Stimulated activated CD4-positive, alpha-beta T cell treated with anti-CD3 and anti-CD28 coated beads, Interleukin-4, amount 100 ng/mL, for 24 hours (primary cell): ENCODE measurements at regions not wholly inside any gene's neighbourhood (a gene's known extent, or its start where the extent isn't known, plus 50 kb on each side); places are given as distances from the start of the nearest gene placed in this dataset.

Experiments used
- DNase-seq: peaks from one replicate; pipeline ENCODE4 v3.0.0-alpha.2; 2020

DNA sequence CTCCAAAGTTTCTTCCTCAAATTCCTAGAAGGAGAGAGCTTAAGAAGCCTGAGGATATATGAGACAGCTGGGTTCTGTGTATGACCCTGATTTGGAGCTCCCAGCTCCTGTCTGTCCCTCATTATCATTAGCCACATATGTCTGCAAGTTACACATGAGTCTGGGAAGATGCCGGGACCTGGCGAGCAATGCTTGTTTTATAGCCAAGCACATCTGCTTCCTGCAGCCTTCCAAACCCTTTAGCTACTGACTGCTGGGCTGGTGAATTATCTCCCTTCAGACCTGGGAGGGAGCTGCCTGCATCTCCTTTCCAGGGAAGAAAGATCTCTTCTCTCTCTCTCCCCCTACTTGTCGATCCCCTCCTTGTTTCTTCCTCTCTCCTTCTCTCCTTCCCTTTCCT lies 556.7 kb upstream of the BOD1L1 start:
- no peak for DNase-seq

DNA sequence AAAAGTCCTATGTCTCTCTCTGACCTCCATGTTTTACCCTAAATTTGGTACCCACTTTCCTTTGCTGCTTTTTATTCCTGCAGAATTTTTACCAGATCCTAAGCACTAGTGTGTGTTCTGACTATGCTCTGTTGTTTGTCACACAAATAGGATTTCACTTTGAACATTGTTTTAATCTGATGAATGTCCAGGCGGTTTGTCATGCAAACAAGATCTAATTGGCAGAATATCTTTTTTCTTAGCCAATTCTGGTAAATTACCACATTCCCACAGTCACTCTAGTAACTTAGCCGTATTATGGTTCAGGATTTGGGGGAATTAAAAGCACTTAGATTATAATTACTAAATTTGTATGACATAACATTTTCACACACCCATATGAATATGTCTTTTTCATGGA lies 557.2 kb upstream of the BOD1L1 start:
- DNase-seq = no peak

DNA sequence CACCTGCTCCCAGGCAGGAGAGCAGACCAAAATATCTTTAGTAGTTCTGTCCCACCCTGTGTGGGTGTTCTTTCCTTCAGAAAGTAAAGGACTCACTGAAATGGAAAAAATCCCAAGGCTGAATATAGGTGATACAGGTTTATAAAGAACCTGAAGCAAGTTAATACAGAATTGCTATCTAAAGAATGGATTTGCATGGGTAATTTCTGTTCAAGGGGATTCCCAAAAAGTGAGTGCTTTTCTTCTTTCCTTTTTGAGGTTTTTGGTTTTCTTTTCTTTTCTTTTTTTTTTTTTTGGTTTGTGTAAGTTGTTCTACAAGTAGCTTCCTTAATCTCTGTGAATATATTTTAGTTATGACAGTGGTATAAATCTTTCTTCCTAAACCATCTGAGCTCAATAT lies 560.7 kb upstream of the BOD1L1 start:
- DNase-seq = no peak

DNA sequence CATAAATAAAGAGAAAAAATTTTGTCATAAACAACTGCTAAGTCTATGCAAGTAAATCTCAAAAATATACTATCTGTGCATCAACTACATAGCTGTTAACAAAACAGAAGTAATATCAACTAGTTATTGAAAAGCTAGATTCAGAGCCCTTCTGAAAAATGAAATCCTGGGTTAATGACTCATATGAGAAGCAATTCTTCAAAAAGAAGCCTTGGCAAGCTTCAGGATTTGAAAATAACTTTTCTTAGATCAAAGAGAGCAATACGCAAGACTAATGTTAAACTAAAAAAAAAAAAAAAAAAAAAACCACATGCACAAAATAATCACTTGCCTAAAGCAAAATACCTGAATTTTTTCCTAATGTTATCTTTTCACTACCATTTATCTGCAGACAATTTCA lies 566.1 kb upstream of the BOD1L1 start:
- DNase-seq = no peak

DNA sequence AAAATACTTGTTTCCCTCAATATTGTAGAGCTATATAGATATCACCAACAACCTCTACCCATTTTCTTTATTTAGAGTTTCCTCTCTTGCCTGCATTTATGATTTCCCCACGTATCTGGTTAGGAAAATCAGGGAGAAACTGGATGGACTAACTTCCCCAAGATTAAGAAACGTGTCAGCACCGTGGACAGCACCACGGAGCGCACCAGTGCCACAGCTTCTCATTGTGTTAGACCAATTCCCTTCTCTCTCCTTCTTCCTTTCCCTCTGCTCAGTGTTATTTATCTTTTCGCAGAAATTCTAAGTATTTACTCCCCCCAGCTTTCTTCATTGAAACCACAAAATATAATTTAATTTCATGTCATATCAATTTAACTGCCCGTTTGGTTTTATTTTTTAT lies 568.6 kb upstream of the BOD1L1 start:
- no peak for DNase-seq

DNA sequence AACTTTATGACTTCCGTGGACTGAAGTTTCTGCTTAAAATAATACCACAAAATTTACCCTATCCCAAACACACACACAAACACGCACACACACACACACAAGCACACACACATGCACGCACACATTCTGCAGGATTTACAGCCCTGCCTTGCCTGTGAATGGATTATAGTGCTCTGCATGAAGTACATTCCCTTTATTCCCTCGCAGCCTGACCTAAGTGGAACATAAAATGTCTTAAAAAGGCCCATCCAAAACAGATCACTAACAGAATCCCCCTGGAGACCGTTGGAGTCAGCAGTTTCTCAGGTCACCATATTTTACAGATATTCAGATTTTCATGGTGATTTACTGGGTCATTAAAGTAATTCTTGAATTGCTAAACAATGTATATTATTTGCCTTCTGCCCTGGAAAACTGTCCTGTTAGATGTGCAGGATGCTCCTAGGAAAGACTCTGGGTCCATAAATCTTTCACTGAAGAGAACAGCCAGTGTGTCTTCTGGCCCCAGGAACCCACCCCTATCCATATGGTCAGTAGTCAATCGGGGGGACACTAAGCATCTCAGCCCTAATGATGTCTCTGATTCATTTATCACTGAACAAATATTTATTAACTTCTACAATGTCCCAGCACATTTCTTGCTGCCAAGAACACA lies 587.7 kb upstream of the BOD1L1 start:
- DNase-seq = no peak

DNA sequence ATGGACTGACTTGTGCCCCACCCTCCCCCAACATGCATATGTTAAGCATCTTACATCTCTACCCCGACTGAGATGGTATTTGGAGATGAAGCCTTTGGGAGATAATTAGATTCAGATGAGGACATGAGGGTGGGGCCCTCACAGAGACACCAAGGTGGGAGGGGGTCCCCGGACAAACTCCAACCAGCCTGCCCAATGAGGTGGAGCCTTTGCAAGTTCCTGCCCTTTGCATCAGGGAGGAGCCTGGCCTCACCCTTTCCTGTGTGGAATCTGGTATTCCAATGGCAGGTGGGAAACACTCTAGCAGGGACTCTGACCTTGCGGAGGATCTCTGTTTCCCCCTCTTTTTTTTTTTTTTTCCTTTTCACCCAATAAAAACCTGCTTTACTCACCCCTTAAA lies 589.9 kb upstream of the BOD1L1 start:
- DNase-seq = no peak

DNA sequence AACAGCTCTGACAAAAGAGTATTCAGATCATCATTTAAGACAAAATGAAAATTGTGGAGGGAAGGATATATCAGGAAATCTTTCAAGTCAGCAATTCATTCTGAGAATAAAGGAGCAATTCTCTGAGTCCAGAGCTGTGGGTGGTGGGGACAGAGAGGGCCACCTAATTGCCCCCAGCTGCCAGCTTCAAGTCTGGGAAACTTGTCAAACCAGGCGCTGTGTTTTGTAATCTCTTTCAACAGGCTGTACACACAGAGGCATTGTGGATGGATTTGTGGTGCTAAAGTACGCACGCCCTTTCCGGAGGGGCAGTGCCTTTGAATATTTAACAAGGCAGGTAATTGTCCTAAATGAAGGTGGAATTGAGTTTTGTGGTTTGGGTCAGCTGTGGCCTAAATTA lies 591.1 kb upstream of the BOD1L1 start:
- DNase-seq = no peak

DNA sequence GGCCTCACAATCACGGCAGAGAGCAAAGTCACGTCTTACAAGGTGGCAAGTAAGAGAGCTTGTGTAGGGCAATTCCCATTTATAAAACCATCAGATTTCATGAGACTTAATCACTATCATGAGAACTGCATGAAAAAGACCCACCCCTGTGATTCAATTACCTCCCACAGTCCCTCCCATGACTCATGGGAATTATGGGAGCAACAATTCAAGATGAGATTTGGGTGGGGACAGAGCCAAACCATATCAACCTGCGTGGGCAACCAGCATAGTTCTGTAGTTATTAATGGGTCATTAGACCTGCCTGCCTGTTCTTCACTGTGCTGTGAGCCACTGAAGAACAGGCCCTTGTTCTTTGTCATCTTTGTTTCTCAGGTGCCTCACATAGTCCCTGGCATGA lies 593.7 kb upstream of the BOD1L1 start:
- DNase-seq = no peak

DNA sequence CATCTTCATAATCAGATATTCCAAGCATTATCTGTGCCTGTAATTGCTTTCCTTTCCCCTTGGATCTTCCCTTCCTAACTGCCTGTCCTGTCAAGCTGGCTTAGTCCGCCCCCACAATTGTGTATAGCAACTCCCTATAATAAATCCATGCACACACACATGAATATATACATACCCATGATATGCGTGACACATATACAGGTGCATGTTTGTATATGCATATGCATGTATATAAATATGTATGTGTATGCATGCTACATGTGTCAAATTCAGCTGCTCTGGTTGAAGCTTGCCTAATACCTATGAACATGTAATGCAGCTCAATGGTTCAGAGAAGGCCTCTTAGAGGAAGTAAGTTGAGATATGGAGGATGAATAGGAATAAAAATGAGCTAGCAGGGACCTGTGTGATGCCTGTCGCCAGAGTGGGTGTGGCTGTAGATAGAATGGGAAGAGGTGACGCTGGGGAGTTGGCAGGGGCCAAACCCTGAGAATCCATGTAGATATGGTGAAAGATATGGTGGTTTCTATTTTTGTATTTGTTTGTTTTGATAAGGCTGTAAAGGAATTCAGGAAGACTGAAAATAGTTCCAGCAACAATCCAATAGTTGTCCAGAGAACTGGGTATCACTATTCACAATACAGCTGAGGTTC lies 595.0 kb upstream of the BOD1L1 start:
- DNase-seq = no peak

DNA sequence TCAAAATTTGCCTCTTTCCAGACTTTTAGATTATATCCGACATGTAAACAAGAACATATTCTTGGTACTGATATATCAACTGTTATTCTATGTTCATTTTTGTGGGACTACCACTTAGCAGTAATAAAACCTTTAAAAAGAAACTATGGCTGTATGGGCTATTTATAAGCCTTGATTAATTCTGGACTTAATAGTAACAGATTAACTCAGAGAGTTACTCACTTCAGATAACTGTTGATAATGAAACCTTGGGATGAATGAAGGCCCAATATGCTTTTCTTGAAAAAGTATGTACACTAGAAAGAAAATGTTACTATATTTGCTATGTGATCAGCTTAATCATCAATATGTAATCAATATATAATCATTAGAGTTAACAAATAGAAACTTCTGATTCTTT lies 595.9 kb upstream of the BOD1L1 start:
- DNase-seq = no peak

DNA sequence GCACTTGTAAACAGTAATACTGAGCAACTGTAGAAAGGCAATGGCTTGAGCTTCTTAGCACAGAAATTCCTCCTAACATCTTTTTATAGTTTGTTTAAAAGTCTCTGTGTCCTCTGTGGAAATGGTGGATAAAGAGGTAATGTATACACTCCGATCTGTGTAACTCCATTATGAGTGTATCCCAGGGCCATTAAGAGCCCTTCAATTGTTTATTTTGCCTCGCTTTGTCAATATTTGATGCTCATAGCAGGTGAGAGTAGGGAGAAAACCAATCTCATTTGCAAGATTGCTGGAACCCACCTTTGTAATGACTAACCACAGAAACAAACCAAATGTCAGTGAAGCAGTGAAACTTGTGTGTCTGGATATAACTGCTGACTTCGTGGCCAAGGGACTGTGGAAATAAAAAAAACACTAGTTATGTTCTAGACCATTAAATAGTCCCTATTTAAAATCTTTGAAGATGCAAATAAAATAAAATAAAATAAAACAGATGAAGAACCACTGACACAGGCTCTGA lies 598.2 kb upstream of the BOD1L1 start:
- no peak for DNase-seq

DNA sequence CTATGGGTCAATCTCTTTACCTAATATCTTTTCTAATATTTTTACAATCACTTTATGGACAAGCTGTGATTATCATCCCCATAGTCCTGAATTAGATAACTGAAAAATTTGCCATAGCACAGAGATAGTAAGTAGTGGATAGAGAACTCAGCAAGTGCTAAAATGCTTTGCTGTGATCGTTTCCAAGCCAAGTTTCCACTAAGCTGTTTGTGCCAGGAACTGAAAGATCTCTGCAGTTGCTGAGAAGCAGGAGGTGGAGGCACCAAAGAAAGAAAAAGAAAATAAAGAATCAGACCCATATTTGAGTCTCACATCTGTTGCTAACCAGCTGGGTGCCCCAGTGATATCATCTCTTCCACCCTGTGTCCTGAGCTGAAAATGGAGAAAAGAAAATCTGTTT lies 605.6 kb upstream of the BOD1L1 start:
- no peak for DNase-seq

DNA sequence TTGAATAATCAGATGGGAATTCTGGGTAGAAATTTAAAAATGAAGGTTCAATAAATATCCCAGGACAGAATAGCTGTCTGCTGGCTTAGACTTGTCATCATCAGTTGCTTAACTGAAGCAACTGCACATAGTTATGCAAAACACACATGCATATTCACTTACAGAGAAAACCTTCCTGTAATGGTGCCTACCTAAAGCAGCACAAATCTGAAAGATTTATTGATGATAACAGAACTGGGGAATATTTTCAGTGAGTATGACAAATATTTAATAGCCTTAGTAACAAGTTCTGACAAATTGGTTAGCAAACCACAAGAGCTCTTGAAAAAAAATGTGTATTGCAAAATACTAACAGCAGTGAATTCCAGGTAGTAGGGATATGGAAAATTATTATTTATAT lies 606.8 kb upstream of the BOD1L1 start:
- no peak for DNase-seq

DNA sequence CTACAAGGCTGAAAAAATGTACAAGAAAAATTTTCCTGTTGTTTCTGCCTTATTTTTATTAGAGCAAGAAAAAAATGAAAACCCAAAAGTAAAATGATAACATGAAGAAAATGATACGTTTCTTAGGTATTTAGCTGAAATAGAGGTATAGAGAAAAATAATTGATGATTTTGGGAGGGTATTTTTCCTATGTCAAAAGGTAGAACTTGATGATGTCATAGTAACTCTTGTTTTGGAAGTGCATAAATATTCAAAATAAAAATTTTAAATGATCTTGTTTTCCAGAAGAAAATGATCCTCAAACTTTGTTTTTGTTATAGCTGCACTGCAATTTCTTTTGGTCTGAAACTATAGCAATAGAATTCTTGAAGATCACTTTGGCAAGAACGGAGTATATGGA lies 608.8 kb upstream of the BOD1L1 start:
- DNase-seq = no peak

DNA sequence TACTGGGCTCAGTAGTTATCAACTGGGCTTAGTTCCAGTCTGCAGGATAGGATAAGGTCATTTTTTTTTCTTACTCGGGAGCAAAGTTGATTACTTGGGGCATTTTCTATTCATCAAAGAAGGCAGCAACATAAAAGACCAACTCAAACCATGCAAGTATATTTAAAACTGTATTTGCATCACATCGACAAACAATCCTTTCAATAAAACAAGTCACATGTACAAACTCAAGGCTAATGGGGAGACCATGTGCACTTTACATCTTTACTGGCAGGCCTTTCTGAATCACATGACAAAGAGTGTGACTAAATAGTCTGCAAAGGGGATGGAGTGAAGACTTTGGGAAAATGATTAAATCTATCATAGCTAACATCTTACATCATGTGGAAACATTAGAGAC lies 610.4 kb upstream of the BOD1L1 start:
- DNase-seq = no peak

DNA sequence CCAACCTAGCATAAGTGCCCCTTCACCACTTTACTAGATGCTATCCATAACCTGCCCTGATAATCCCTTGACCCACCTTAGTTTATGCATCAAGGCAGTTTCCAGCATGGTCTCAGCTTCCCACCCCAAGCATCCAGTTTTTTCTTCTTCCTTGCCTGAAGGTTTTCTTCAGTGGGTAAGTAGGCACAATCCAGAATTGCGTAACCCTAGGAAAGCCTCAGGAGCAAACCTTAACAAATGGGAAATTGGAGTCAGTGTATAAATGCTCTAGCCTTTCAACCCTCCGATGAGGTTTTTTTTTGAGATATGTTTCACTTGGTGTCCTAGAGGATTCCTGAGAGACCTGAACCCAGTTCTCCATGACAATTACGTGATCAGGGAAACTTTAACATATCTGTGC lies 614.0 kb upstream of the BOD1L1 start:
- no peak for DNase-seq

DNA sequence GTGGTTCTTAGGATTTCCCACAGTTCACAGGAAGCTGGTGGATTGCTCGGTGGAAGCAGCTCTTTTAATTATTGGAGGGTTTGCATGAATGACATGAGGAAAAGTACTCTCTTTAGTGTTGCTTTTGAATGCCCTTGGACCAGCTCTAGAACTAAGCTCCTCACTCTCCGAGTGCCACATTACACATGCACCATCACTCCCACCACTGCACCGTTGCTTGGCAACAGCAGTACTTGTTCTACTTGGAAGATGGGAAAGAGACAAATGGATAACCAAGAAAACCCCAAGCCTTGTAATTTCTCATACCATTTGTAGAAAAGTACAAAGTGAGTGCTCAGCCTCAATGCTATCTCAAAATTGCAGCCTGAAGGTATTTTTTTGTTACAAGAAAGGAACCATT lies 620.2 kb upstream of the BOD1L1 start:
- no peak for DNase-seq

DNA sequence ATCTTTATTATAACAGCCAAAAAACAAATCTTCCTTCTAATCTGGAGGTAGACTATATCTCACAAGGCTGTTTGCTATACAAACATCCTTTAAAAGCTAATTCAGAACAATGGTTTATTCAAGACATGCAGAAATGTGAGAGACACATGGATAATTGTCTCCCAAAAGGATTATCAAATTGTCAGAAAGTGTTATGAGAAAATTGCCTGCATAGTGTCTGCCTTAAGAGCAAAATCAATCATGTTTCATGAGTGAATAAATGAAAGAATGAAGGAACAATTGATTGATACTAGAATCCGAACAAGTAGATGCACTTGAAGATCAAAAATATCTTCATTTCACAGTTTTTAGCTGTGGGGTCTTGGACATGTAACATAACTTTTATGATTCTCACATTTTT lies 621.7 kb upstream of the BOD1L1 start:
- DNase-seq = no peak

DNA sequence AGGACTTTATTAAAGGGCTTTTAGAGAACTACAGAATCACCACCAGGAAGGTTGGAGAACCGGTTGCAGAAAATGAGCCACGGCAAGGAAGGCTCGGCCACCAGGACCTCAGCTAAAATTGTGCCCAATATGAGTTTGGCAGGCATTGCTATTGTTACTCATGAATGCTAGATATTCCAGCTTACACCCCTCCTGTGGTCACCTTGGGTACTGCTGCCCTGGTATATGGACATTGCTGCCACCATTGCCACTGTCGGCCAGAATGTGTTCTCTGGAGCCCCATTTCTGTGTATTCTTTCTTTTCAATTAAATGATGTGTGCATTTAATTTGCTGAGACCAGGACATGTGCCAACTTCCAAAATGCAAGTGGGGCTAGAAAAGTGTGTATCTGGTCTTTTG lies 626.7 kb upstream of the BOD1L1 start:
- DNase-seq = no peak

DNA sequence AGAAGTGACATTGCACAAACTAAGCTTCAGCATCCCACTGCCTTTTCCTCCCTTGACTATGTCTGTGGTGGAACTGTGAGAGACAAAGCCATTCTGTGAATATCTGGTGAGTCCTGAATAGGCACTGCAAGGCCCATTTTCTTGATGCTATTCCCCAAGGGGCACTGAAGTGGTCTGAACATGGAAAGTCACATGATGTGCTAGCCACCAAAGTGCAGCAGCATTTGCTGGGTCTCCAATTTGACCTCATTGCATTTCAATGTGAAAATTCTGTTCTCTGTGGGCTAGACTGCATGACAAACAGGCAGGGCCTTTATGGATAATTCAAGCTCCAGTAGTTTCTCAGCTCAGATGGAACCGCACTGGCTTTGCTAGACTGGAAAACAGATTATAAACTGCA lies 627.4 kb upstream of the BOD1L1 start:
- no peak for DNase-seq

DNA sequence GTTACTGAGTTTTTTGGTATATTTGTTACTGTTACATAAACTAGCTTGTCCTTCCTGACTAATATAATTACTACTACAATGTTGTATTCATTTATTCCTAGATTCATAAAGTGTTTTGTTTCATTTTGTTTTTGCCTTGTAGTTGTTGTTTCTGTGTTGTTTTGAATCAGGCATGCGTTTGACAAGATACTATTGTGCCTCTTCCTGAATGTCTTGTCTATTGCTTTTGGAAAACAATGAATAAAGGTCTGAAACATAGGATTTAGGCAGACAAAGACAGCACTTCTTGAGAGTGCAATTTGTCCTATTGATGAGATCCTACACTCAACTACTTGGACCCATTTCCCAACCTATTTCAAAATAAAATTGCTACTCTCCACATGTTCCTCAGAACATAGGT lies 630.4 kb upstream of the BOD1L1 start:
- DNase-seq = no peak

DNA sequence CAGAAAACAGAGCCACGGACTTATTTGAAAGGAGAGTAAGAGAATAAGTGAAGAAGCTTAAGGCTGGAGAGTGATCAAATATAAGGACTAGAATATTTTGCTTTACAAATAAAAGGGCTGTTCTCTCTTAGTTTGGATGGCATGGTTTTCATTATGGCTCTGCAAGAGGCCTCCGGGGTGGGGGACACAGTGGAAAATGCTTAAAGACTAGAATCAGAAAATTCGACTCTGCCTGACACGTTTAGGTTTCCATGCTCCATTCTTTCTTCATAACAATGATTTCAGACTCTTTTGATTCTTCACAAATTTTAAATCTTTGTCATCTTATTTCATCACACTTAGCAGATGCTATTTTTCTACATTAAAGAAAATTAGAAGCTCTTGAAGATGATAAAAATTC lies 632.4 kb upstream of the BOD1L1 start:
- DNase-seq = no peak

DNA sequence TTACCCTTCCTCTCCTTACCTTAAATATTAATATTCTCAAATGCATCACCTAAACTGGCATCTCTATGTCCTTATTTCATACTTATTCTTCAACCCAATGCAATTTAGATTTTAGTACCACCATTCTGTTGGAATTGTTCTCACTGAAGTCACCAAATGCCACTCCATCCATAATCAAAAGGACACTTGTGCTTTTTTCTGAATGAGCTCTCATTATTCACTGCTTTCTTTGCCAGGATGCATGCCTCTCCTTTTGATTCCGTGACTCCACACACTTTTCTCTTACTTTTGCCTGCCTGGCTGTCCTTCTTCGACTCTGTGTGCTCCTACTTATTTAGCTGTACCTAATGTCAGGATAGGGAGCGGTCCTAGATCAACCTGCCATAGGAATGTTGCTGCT lies 633.1 kb upstream of the BOD1L1 start:
- no peak for DNase-seq

DNA sequence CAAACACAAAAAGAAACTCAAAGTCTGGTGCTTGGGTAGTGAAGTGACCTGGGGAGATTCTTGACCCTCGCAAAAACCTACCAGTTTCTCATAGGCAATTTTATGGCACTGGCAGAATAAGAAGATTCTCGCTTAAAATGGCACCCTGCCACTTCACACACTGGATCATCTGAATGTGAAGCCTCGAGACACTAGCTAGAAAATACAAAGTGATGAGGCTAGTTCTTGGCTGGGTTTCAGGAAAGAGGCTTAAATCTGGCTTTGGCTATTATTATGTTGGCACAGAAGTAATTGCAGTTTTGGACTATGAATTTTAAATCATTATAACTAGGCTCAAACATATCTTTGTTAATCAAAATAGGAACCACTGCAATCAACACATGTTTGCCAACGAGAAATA lies 634.7 kb upstream of the BOD1L1 start:
- DNase-seq = no peak
